KMS-11 (cell line): ENCODE measurements at regions not wholly inside any gene's neighbourhood (a gene's known extent, or its start where the extent isn't known, plus 50 kb on each side); places are given as distances from the start of the nearest gene placed in this dataset.
A peak's percentile ranks its signal among the peaks of the same experiment; 100 is the strongest.

ENCODE experiments used
- H2AFZ ChIP-seq: fragments of 200-600 bp; sonication (generic); 2 replicates; pipeline ENCODE4 v1.6.1; 2016; ENCODE audit warnings: antibody characterized with exemption, mixed run types, low read depth
- H3K27ac ChIP-seq: fragments of 200-600 bp; sonication (generic); 2 replicates; pipeline ENCODE4 v1.6.1; 2016; ENCODE audit warnings: mild to moderate bottlenecking, mixed run types
- H3K27me3 ChIP-seq: fragments of 200-600 bp; sonication (generic); 2 replicates; pipeline ENCODE4 v1.6.1; 2017; ENCODE audit warnings: mild to moderate bottlenecking, low read depth, mixed run types, moderate library complexity; ENCODE audit not compliant: insufficient read depth
- H3K36me3 ChIP-seq: fragments of 200-600 bp; sonication (generic); 2 replicates; pipeline ENCODE4 v1.6.1; 2017; ENCODE audit warnings: mild to moderate bottlenecking, mixed run types; ENCODE audit not compliant: insufficient read depth
- H3K4me1 ChIP-seq: fragments of 200-600 bp; sonication (generic); 2 replicates; pipeline ENCODE4 v1.6.1; 2016; ENCODE audit warnings: mild to moderate bottlenecking, low read depth, mixed run types; ENCODE audit not compliant: poor library complexity, severe bottlenecking
- H3K4me2 ChIP-seq: fragments of 200-600 bp; sonication (generic); 2 replicates; pipeline ENCODE4 v1.7.0; 2016; ENCODE audit warnings: mild to moderate bottlenecking, mixed run types
- H3K4me3 ChIP-seq: fragments of 200-600 bp; sonication (generic); IDR thresholded peaks from 2 replicates; pipeline ENCODE4 v1.6.1; 2017; ENCODE audit warnings: low read depth, low read length, mixed read lengths; ENCODE audit not compliant: insufficient read depth
- H3K79me2 ChIP-seq: fragments of 200-600 bp; sonication (generic); 2 replicates; pipeline ENCODE4 v1.6.1; 2016; ENCODE audit warnings: low read depth, mixed run types; ENCODE audit not compliant: insufficient read depth
- H3K9ac ChIP-seq: fragments of 200-600 bp; sonication (generic); 2 replicates; pipeline ENCODE4 v1.6.1; 2016; ENCODE audit warnings: mild to moderate bottlenecking, mixed run types
- H4K20me1 ChIP-seq: fragments of 200-600 bp; sonication (generic); 2 replicates; pipeline ENCODE4 v1.6.1; 2016; ENCODE audit warnings: mild to moderate bottlenecking, mixed run types; ENCODE audit not compliant: insufficient read depth
- TF ChIP-seq, protein P1 (sequence below): fragments of 200-600 bp; sonication (generic); conservative IDR thresholded peaks from 2 replicates; pipeline ENCODE4 v1.6.1; 2017; ENCODE audit warnings: low read depth, mild to moderate bottlenecking, antibody characterized with exemption, low read length, moderate library complexity, mixed read lengths

DNA sequence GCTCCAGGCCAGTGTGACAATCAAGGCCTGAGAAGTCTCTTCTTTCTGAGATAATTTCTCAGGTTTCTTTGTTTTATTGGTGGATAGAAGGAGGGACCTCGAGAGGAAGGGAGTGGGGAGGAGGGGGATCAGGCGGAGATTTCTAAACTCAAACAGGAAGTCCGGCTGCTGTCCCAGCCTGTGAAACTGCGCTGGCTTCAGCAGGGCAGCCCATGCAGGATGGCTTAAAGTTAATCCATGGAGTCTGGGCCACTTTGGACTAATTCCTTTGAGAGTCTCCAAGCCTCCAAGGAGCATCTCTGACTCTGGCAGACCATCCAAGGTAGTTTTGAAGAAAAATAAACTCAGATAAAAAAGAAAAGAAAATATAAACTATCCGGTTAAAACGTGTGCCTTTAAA lies 378.5 kb downstream of the MLLT3 start:
- no peak overlapping the region for H3K9ac ChIP-seq
- no peaks in the 10 kb centered on the region for H3K36me3 ChIP-seq
- H3K27me3 ChIP-seq, result no peaks in the 10 kb centered on the region; the same call in 1 of the 2 replicates
- H2AFZ ChIP-seq, result no peak overlapping the region
- H3K4me1 ChIP-seq, result peaks cover 23% of the 10 kb centered on the region
- no peaks in the 10 kb centered on the region for H4K20me1 ChIP-seq
- H3K79me2 ChIP-seq, result no peaks in the 10 kb centered on the region
- no peak overlapping the region for H3K27ac ChIP-seq
- H3K4me2 ChIP-seq, result peak overlapping the region; percentile 52; the same call in 1 of the 2 replicates
- TF ChIP-seq, protein P1, sequence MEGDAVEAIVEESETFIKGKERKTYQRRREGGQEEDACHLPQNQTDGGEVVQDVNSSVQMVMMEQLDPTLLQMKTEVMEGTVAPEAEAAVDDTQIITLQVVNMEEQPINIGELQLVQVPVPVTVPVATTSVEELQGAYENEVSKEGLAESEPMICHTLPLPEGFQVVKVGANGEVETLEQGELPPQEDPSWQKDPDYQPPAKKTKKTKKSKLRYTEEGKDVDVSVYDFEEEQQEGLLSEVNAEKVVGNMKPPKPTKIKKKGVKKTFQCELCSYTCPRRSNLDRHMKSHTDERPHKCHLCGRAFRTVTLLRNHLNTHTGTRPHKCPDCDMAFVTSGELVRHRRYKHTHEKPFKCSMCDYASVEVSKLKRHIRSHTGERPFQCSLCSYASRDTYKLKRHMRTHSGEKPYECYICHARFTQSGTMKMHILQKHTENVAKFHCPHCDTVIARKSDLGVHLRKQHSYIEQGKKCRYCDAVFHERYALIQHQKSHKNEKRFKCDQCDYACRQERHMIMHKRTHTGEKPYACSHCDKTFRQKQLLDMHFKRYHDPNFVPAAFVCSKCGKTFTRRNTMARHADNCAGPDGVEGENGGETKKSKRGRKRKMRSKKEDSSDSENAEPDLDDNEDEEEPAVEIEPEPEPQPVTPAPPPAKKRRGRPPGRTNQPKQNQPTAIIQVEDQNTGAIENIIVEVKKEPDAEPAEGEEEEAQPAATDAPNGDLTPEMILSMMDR, result no peak
- no peak overlapping the region for H3K4me3 ChIP-seq

DNA sequence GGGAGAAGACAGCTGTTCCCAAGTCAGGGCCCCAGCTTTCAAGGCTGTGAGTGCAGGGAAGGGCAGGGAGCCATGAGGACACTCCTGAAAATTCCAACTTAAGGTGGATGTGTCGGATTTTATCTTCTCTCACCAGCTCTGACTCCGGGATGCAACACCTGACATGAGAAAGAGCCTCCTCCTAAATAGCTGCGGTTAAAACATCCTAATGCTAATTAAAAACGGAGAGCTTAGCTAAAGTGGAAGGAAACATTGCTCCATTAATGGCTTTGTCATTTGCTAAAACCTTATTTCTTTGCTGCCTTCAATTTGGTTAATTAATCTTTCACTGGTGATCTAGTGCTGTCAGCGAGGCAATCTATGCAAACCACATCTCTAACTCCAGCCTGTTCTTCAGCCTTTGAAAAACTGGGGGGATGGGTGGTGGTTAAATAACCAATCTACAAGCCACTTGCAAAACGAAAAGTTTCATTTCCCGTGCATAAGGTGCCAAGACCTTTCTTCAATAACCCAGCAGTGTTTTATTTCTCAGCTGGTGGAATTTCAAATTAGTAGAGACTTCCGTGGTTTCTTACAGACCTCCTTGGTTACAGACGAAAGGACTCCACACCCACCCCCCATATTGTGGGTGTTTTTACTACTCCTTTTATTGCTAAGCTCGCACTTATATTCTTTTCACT lies 379.6 kb downstream of the MLLT3 start:
- no peaks in the 10 kb centered on the region for H4K20me1 ChIP-seq
- no peak overlapping the region for H3K4me3 ChIP-seq
- H3K9ac ChIP-seq, result no peak overlapping the region
- no peaks in the 10 kb centered on the region for H3K36me3 ChIP-seq
- no peak overlapping the region for H2AFZ ChIP-seq
- H3K4me1 ChIP-seq, result peaks cover 23% of the 10 kb centered on the region
- no peaks in the 10 kb centered on the region for H3K79me2 ChIP-seq
- TF ChIP-seq, protein P1, result no peak
- H3K27me3 ChIP-seq, result no peaks in the 10 kb centered on the region; the same call in 1 of the 2 replicates
- H3K4me2 ChIP-seq, result peak overlapping the region; percentile 52
- H3K27ac ChIP-seq, result no peak overlapping the region

DNA sequence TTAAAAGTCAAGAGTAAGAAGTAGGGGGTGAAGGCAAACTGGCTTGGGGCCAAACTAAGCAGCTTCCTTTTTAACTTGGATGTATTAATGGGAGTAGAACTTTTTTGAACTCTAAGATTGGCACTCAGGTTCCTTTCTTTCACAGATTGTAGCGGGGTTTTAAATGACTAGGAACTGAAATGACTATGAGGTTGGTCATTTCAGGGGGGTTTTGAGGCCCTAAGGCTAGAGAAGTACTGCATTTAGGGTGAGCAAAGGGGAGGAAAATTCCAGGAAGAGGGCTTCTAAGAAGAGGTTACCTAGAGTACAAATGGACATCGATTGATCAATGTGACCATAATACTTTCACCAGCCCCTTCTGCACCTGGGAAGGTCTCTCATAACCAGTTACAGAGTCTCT lies 381.8 kb downstream of the MLLT3 start:
- Histone ChIP-seq H3K4me1 (peaks cover 23% of the 10 kb centered on the region), H3K4me3 (no peak overlapping the region), H3K36me3 (no peaks in the 10 kb centered on the region), H3K79me2 (no peaks in the 10 kb centered on the region), H4K20me1 (no peaks in the 10 kb centered on the region), H3K4me2 (no peak overlapping the region), H3K9ac (no peak overlapping the region), H3K27ac (no peak overlapping the region), H3K27me3 (no peaks in the 10 kb centered on the region; the same call in 1 of the 2 replicates), H2AFZ (no peak overlapping the region)
- TF ChIP-seq, protein P1, result no peak

DNA sequence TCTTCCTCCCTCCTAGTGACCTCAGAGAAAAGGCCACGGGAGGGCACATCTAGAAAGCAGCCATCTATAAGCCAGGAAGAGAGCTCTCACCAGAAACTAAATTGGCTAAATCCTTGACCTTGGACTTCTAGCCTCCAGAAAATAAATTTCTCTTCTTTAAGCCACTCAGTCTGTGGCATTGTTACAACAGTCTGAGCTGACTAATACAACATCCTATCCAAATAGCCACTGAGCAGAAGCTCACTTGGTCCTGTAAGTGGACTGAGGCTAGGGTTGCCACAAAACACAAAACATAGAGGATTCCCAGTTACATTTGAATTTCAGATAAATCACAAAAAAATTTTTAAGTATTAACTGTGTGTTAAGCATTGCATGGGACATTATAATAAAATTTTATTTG lies 383.4 kb downstream of the MLLT3 start:
- Histone ChIP-seq H3K9ac (no peak overlapping the region), H3K4me1 (peaks cover 21% of the 10 kb centered on the region), H3K36me3 (no peaks in the 10 kb centered on the region), H3K4me3 (no peak overlapping the region), H4K20me1 (no peaks in the 10 kb centered on the region), H2AFZ (no peak overlapping the region), H3K27me3 (no peaks in the 10 kb centered on the region; the same call in 1 of the 2 replicates), H3K4me2 (no peak overlapping the region), H3K79me2 (no peaks in the 10 kb centered on the region), H3K27ac (no peak overlapping the region)
- TF ChIP-seq, protein P1, result no peak
